Breast epithelium (tissue), 3 donors: ENCODE measurements at regions not wholly inside any gene's neighbourhood (a gene's known extent, or its start where the extent isn't known, plus 50 kb on each side); places are given as distances from the start of the nearest gene placed in this dataset.

Source experiments
- CTCF ChIP-seq, 3 donors: fragments of 450-650 bp; IDR thresholded peaks; one replicate each; pipeline ENCODE4 v1.5.1; 2016 to 2017; ENCODE audit warnings: antibody characterized with exemption in 3 of 3, mild to moderate bottlenecking in 3 of 3, moderate library complexity in 3 of 3
- POLR2A ChIP-seq: fragments of 450-650 bp; IDR thresholded peaks from one replicate; pipeline ENCODE4 v1.6.1; 2016; ENCODE audit warnings: antibody characterized with exemption, mild to moderate bottlenecking, moderate library complexity
- POLR2AphosphoS5 ChIP-seq, 3 donors: sonication (generic); formaldehyde crosslinking; IDR thresholded peaks; one replicate each; pipeline ENCODE4 v1.6.1; 2017; ENCODE audit warnings: antibody characterized with exemption in 3 of 3

GRCh38 chr13:34862311-34862710 lies 79.8 kb upstream of the NBEA start:
- TF ChIP-seq POLR2A (no peak), CTCF (IDR thresholded peaks at IDR 0.05) (no peak), POLR2AphosphoS5 (IDR thresholded peaks at IDR 0.05) (no peak)
